Neural crest cell (in vitro differentiated cells): ENCODE measurements at regions not wholly inside any gene's neighbourhood (a gene's known extent, or its start where the extent isn't known, plus 50 kb on each side); places are given as distances from the start of the nearest gene placed in this dataset.

ENCODE experiments used
- DNase-seq: peaks from one replicate; pipeline ENCODE4 v3.0.0; 2021; ENCODE audit warnings: low read depth, mixed read lengths, low spot score
- H3K27ac Mint-ChIP-seq: one replicate; pipeline ENCODE4 v1.8.0; 2021; ENCODE audit warnings: mild to moderate bottlenecking, mixed read lengths; ENCODE audit not compliant: unreplicated experiment
- H3K27me3 Mint-ChIP-seq: 2 replicates; pipeline ENCODE4 v1.8.0; 2021; ENCODE audit warnings: low read depth, mild to moderate bottlenecking, mixed read lengths
- H3K36me3 Mint-ChIP-seq: 2 replicates; pipeline ENCODE4 v1.8.0; 2021; ENCODE audit warnings: low read depth, mild to moderate bottlenecking, mixed read lengths
- H3K4me1 Mint-ChIP-seq: 2 replicates; pipeline ENCODE4 v1.8.0; 2021; ENCODE audit warnings: mixed read lengths
- H3K4me3 Mint-ChIP-seq: one replicate; pipeline ENCODE4 v1.8.0; 2021; ENCODE audit warnings: mild to moderate bottlenecking, mixed read lengths
- H3K9me3 Mint-ChIP-seq: 2 replicates; pipeline ENCODE4 v1.8.0; 2021; ENCODE audit warnings: mixed read lengths
- TF ChIP-seq, protein P1 (sequence below): fragments of 200-600 bp; sonication (generic); conservative IDR thresholded peaks from 2 replicates; pipeline ENCODE4 v1.5.0; 2021; ENCODE audit warnings: antibody characterized with exemption, mild to moderate bottlenecking

DNA sequence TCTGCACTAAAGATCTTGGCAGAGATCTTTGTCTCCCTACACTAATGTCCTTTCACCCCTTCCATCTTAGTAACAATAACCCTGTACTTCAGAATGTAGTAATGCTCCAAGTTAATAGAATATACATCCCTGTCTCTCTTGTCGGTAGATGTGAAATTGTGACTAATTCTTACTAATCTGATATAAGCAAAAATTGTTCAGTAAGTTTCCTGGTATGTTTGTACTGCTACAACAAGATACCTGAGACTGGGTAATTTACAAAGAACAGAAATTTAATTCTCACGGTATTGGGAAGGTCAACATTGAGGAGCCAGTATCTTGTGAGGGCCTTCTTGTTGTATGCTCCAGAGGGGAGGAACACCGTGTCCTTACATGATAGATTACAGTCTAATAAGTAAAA lies 1686.6 kb upstream of the CDH9 start:
- H3K4me3 Mint-ChIP-seq, result no peak overlapping the region
- H3K36me3 Mint-ChIP-seq, result no peaks in the 10 kb centered on the region
- TF ChIP-seq, protein P1, sequence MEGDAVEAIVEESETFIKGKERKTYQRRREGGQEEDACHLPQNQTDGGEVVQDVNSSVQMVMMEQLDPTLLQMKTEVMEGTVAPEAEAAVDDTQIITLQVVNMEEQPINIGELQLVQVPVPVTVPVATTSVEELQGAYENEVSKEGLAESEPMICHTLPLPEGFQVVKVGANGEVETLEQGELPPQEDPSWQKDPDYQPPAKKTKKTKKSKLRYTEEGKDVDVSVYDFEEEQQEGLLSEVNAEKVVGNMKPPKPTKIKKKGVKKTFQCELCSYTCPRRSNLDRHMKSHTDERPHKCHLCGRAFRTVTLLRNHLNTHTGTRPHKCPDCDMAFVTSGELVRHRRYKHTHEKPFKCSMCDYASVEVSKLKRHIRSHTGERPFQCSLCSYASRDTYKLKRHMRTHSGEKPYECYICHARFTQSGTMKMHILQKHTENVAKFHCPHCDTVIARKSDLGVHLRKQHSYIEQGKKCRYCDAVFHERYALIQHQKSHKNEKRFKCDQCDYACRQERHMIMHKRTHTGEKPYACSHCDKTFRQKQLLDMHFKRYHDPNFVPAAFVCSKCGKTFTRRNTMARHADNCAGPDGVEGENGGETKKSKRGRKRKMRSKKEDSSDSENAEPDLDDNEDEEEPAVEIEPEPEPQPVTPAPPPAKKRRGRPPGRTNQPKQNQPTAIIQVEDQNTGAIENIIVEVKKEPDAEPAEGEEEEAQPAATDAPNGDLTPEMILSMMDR, result no peak
- H3K9me3 Mint-ChIP-seq, result no peaks in the 10 kb centered on the region
- no peak for DNase-seq
- H3K4me1 Mint-ChIP-seq, result no peaks in the 10 kb centered on the region
- no peaks in the 10 kb centered on the region for H3K27me3 Mint-ChIP-seq
- no peak overlapping the region for H3K27ac Mint-ChIP-seq

DNA sequence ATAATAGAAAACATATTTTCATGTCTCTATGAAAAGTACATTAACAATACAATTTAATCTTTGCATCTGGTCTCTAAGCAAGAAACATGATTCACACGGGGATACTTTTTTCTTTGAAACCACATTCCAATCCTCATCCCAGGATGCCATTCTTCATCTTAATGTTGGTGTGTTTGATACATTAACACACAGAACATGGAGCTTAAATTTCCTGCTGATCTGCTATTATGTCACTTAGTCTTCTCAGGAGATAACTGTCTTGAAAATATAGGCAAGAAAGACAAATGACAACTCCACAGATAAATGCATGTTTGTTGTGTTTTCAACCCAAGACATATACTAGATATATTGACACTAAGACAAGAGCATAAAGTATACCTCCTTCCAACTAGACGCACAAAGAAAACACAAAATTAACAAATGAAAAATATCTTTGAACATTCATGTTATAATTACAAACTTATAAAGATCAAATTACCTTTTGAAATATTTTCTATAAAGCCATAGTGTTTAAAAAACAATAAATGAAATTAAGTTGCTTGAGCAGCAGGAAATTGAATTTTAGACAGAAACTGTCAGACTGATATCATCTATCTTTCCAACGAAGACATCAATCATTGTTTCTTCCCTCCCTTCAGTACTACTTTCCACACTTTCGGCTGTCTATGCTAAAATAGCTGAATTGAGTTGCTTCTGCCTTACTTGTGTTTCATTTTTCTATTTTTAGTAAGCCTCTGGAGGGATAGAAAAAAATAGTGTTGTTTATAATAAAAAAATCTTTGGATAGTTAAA lies 1676.7 kb upstream of the CDH9 start:
- H3K4me3 Mint-ChIP-seq, result no peak overlapping the region
- no peaks in the 10 kb centered on the region for H3K36me3 Mint-ChIP-seq
- no peaks in the 10 kb centered on the region for H3K4me1 Mint-ChIP-seq
- H3K27me3 Mint-ChIP-seq, result no peaks in the 10 kb centered on the region
- no peak for DNase-seq
- no peaks in the 10 kb centered on the region for H3K9me3 Mint-ChIP-seq
- H3K27ac Mint-ChIP-seq, result no peak overlapping the region
- TF ChIP-seq, protein P1, result no peak

DNA sequence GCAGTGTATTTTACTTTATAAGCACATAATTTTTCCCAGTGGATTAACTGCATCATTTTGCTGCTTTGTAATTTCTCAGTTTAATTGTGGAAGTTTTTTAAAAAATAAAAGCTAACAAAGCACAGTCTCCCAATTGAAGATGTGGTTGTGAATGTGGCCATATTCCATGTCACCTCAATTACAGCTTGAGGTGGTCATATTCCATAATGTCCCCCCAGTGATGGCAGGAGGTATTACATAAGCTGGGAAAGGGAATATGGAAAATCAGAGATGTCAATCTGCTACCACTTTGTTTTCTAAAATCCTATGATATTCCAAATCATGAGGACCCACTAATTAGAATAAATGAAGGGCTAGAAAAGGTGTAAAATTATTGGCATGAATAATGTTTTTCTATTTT lies 1672.0 kb upstream of the CDH9 start:
- Mint-ChIP-seq H3K27ac (no peak overlapping the region), H3K9me3 (no peaks in the 10 kb centered on the region), H3K4me3 (no peak overlapping the region), H3K36me3 (no peaks in the 10 kb centered on the region), H3K4me1 (no peaks in the 10 kb centered on the region), H3K27me3 (no peaks in the 10 kb centered on the region)
- DNase-seq, result no peak
- TF ChIP-seq, protein P1, result peak; percentile 46

DNA sequence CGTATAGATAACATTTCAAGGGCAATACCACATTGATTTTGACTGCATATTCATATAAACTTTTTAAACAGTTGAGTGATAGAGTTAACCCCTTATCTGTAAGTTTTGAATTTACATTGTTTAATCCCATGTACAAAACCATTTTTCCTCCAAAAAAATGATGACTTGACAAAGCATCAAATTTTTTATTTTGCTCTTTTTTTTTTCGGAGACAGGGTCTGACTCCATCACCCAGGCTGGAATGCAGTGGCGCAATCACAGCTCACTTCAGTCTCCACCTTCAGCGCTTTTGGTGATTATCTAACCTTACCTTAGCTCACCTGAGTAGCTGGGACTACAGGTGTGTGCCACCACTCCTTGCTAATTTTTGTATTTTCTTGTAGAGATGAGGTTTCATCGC lies 1670.1 kb upstream of the CDH9 start:
- TF ChIP-seq, protein P1, result no peak
- no peak overlapping the region for H3K4me3 Mint-ChIP-seq
- H3K4me1 Mint-ChIP-seq, result no peaks in the 10 kb centered on the region
- H3K27me3 Mint-ChIP-seq, result no peaks in the 10 kb centered on the region
- H3K27ac Mint-ChIP-seq, result no peak overlapping the region
- no peaks in the 10 kb centered on the region for H3K36me3 Mint-ChIP-seq
- no peaks in the 10 kb centered on the region for H3K9me3 Mint-ChIP-seq
- no peak for DNase-seq

DNA sequence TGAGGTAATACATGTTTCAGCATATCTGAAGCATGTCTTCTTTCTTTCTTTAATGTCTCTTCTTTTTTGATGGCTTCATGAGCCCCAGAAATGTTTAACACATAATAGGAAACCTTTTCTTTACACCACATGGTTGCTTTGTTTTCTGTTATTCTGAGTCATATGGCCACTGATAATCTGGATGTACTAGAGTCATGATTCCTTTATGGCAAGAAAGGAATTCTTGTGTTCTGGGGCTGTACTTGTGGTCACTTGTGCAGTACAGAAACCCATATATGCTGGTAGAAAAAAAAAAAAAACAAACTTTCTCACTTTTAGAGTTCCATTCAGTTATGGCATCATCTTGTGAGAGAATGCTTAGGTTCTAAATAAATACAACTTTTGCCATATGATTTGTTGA lies 1669.3 kb upstream of the CDH9 start:
- Mint-ChIP-seq H3K27me3 (no peaks in the 10 kb centered on the region), H3K36me3 (no peaks in the 10 kb centered on the region), H3K9me3 (no peaks in the 10 kb centered on the region), H3K27ac (no peak overlapping the region), H3K4me3 (no peak overlapping the region), H3K4me1 (no peaks in the 10 kb centered on the region)
- TF ChIP-seq, protein P1, result no peak
- DNase-seq, result no peak
